ENCODE measurements at regions not wholly inside any gene's neighbourhood (a gene's known extent, or its start where the extent isn't known, plus 50 kb on each side); places are given as distances from the start of the nearest gene placed in this dataset.

- no peak for TF ChIP-seq CTCF (IDR thresholded peaks at IDR 0.05)
- TF ChIP-seq POLR2A (IDR thresholded peaks at IDR 0.05): no peak
These were observed 378.9 kb downstream of the OTOL1 start for GRCh38 chr3:161875483-161875882.
